ENCODE measurements at regions not wholly inside any gene's neighbourhood (a gene's known extent, or its start where the extent isn't known, plus 50 kb on each side); places are given as distances from the start of the nearest gene placed in this dataset.

GRCh38 chr1:194318790-194319280 is 1132.4 kb upstream of the B3GALT2 start:
- no CpG with 5 or more reads among the region's 1 CpG for WGBS (ENCODE audit: insufficient coverage, insufficient read length)
- H3K9me3 ChIP-seq (ENCODE audit: control insufficient read depth, insufficient read depth, low read length) = no peaks in the 10 kb centered on the region
- no peak overlapping the region for H3K27ac ChIP-seq (ENCODE audit: low read length)
- no peaks in the 10 kb centered on the region for H3K4me1 ChIP-seq (ENCODE audit: control insufficient read depth, insufficient read depth, low read length)
- DNase-seq (ENCODE audit: low read depth, low spot score) = no peak
- no peaks in the 10 kb centered on the region for H3K27me3 ChIP-seq (ENCODE audit: control insufficient read depth, insufficient read depth, low read length)
- no peak overlapping the region for H3K4me3 ChIP-seq (ENCODE audit: low read length)
- H3K36me3 ChIP-seq (ENCODE audit: control insufficient read depth, insufficient read depth, low read length) = no peaks in the 10 kb centered on the region

GRCh38 chr1:194309697-194310096 is 1123.3 kb upstream of the B3GALT2 start:
- H3K36me3 ChIP-seq (ENCODE audit: control insufficient read depth, insufficient read depth, low read length) = no peaks in the 10 kb centered on the region
- WGBS (ENCODE audit: insufficient coverage, insufficient read length) = no CpG with 5 or more reads among the region's 2 CpGs
- no peaks in the 10 kb centered on the region for H3K27me3 ChIP-seq (ENCODE audit: control insufficient read depth, insufficient read depth, low read length)
- DNase-seq (ENCODE audit: low read depth, low spot score) = no peak
- no peaks in the 10 kb centered on the region for H3K9me3 ChIP-seq (ENCODE audit: control insufficient read depth, insufficient read depth, low read length)
- H3K4me1 ChIP-seq (ENCODE audit: control insufficient read depth, insufficient read depth, low read length) = no peaks in the 10 kb centered on the region
- H3K27ac ChIP-seq (ENCODE audit: low read length) = no peak overlapping the region
- no peak overlapping the region for H3K4me3 ChIP-seq (ENCODE audit: low read length)

- no peak for DNase-seq (ENCODE audit: low read depth, low spot score)
- H3K4me1 ChIP-seq (ENCODE audit: control insufficient read depth, insufficient read depth, low read length) = no peaks in the 10 kb centered on the region
- no peaks in the 10 kb centered on the region for H3K36me3 ChIP-seq (ENCODE audit: control insufficient read depth, insufficient read depth, low read length)
- no peaks in the 10 kb centered on the region for H3K9me3 ChIP-seq (ENCODE audit: control insufficient read depth, insufficient read depth, low read length)
- no peak overlapping the region for H3K27ac ChIP-seq (ENCODE audit: low read length)
- no CpG with 5 or more reads among the region's 3 CpGs for WGBS (ENCODE audit: insufficient coverage, insufficient read length)
- H3K4me3 ChIP-seq (ENCODE audit: low read length) = no peak overlapping the region
- no peaks in the 10 kb centered on the region for H3K27me3 ChIP-seq (ENCODE audit: control insufficient read depth, insufficient read depth, low read length)
Observed at GRCh38 chr1:194309269-194309668, 1122.9 kb upstream of the B3GALT2 start.

- H3K27ac ChIP-seq (ENCODE audit: low read length) = no peak overlapping the region
- H3K36me3 ChIP-seq (ENCODE audit: control insufficient read depth, insufficient read depth, low read length) = no peaks in the 10 kb centered on the region
- no peak overlapping the region for H3K4me3 ChIP-seq (ENCODE audit: low read length)
- no peaks in the 10 kb centered on the region for H3K9me3 ChIP-seq (ENCODE audit: control insufficient read depth, insufficient read depth, low read length)
- H3K4me1 ChIP-seq (ENCODE audit: control insufficient read depth, insufficient read depth, low read length) = no peaks in the 10 kb centered on the region
- no peaks in the 10 kb centered on the region for H3K27me3 ChIP-seq (ENCODE audit: control insufficient read depth, insufficient read depth, low read length)
- no peak for DNase-seq (ENCODE audit: low read depth, low spot score)
- no CpG with 5 or more reads among the region's 4 CpGs for WGBS (ENCODE audit: insufficient coverage, insufficient read length)
Observed at GRCh38 chr1:194300776-194301175, 1114.4 kb upstream of the B3GALT2 start.

GRCh38 chr1:194300340-194300739 is 1113.9 kb upstream of the B3GALT2 start:
- DNase-seq (ENCODE audit: low read depth, low spot score) = no peak
- Histone ChIP-seq H3K27me3 (ENCODE audit: control insufficient read depth, insufficient read depth, low read length) (no peaks in the 10 kb centered on the region), H3K27ac (ENCODE audit: low read length) (no peak overlapping the region), H3K36me3 (ENCODE audit: control insufficient read depth, insufficient read depth, low read length) (no peaks in the 10 kb centered on the region), H3K4me3 (ENCODE audit: low read length) (no peak overlapping the region), H3K4me1 (ENCODE audit: control insufficient read depth, insufficient read depth, low read length) (no peaks in the 10 kb centered on the region), H3K9me3 (ENCODE audit: control insufficient read depth, insufficient read depth, low read length) (no peaks in the 10 kb centered on the region)
- no CpG with 5 or more reads among the region's 1 CpG for WGBS (ENCODE audit: insufficient coverage, insufficient read length)

GRCh38 chr1:194298007-194298598 is 1111.7 kb upstream of the B3GALT2 start:
- DNase-seq (ENCODE audit: low read depth, low spot score) = no peak
- Histone ChIP-seq H3K27me3 (ENCODE audit: control insufficient read depth, insufficient read depth, low read length) (no peaks in the 10 kb centered on the region), H3K4me1 (ENCODE audit: control insufficient read depth, insufficient read depth, low read length) (no peaks in the 10 kb centered on the region), H3K9me3 (ENCODE audit: control insufficient read depth, insufficient read depth, low read length) (no peaks in the 10 kb centered on the region), H3K36me3 (ENCODE audit: control insufficient read depth, insufficient read depth, low read length) (no peaks in the 10 kb centered on the region), H3K4me3 (ENCODE audit: low read length) (no peak overlapping the region), H3K27ac (ENCODE audit: low read length) (no peak overlapping the region)
- WGBS (ENCODE audit: insufficient coverage, insufficient read length) = no CpG with 5 or more reads among the region's 1 CpG

- H3K4me1 ChIP-seq (ENCODE audit: control insufficient read depth, insufficient read depth, low read length) = no peaks in the 10 kb centered on the region
- no peak for DNase-seq (ENCODE audit: low read depth, low spot score)
- H3K36me3 ChIP-seq (ENCODE audit: control insufficient read depth, insufficient read depth, low read length) = no peaks in the 10 kb centered on the region
- no peaks in the 10 kb centered on the region for H3K9me3 ChIP-seq (ENCODE audit: control insufficient read depth, insufficient read depth, low read length)
- H3K27ac ChIP-seq (ENCODE audit: low read length) = no peak overlapping the region
- no CpG with 5 or more reads among the region's 2 CpGs for WGBS (ENCODE audit: insufficient coverage, insufficient read length)
- no peak overlapping the region for H3K4me3 ChIP-seq (ENCODE audit: low read length)
- no peaks in the 10 kb centered on the region for H3K27me3 ChIP-seq (ENCODE audit: control insufficient read depth, insufficient read depth, low read length)
Observed at GRCh38 chr1:194297094-194297493, 1110.7 kb upstream of the B3GALT2 start.

- no peak overlapping the region for H3K4me3 ChIP-seq (ENCODE audit: low read length)
- H3K27me3 ChIP-seq (ENCODE audit: control insufficient read depth, insufficient read depth, low read length) = no peaks in the 10 kb centered on the region
- WGBS (ENCODE audit: insufficient coverage, insufficient read length) = no CpG with 5 or more reads among the region's 2 CpGs
- H3K9me3 ChIP-seq (ENCODE audit: control insufficient read depth, insufficient read depth, low read length) = no peaks in the 10 kb centered on the region
- no peaks in the 10 kb centered on the region for H3K4me1 ChIP-seq (ENCODE audit: control insufficient read depth, insufficient read depth, low read length)
- H3K36me3 ChIP-seq (ENCODE audit: control insufficient read depth, insufficient read depth, low read length) = no peaks in the 10 kb centered on the region
- DNase-seq (ENCODE audit: low read depth, low spot score) = no peak
- H3K27ac ChIP-seq (ENCODE audit: low read length) = no peak overlapping the region
Observed at GRCh38 chr1:194296201-194296600, 1109.8 kb upstream of the B3GALT2 start.

GRCh38 chr1:194295685-194296084 is 1109.3 kb upstream of the B3GALT2 start:
- Histone ChIP-seq H3K9me3 (ENCODE audit: control insufficient read depth, insufficient read depth, low read length) (no peaks in the 10 kb centered on the region), H3K27ac (ENCODE audit: low read length) (no peak overlapping the region), H3K27me3 (ENCODE audit: control insufficient read depth, insufficient read depth, low read length) (no peaks in the 10 kb centered on the region), H3K36me3 (ENCODE audit: control insufficient read depth, insufficient read depth, low read length) (no peaks in the 10 kb centered on the region), H3K4me1 (ENCODE audit: control insufficient read depth, insufficient read depth, low read length) (no peaks in the 10 kb centered on the region), H3K4me3 (ENCODE audit: low read length) (no peak overlapping the region)
- DNase-seq (ENCODE audit: low read depth, low spot score) = peak; percentile 25
- no CpG with 5 or more reads among the region's 1 CpG for WGBS (ENCODE audit: insufficient coverage, insufficient read length)

- no CpG with 5 or more reads among the region's 1 CpG for WGBS (ENCODE audit: insufficient coverage, insufficient read length)
- Histone ChIP-seq H3K9me3 (ENCODE audit: control insufficient read depth, insufficient read depth, low read length) (no peaks in the 10 kb centered on the region), H3K27me3 (ENCODE audit: control insufficient read depth, insufficient read depth, low read length) (no peaks in the 10 kb centered on the region), H3K4me3 (ENCODE audit: low read length) (no peak overlapping the region), H3K4me1 (ENCODE audit: control insufficient read depth, insufficient read depth, low read length) (peaks cover 1% of the 10 kb centered on the region; the same call in 1 of the 2 replicates), H3K27ac (ENCODE audit: low read length) (no peak overlapping the region), H3K36me3 (ENCODE audit: control insufficient read depth, insufficient read depth, low read length) (no peaks in the 10 kb centered on the region)
- DNase-seq (ENCODE audit: low read depth, low spot score) = no peak
Observed at GRCh38 chr1:194293851-194294405, 1107.5 kb upstream of the B3GALT2 start.

GRCh38 chr1:194292966-194293365 is 1106.6 kb upstream of the B3GALT2 start:
- no peaks in the 10 kb centered on the region for H3K36me3 ChIP-seq (ENCODE audit: control insufficient read depth, insufficient read depth, low read length)
- H3K9me3 ChIP-seq (ENCODE audit: control insufficient read depth, insufficient read depth, low read length) = no peaks in the 10 kb centered on the region
- no CpG with 5 or more reads among the region's 3 CpGs for WGBS (ENCODE audit: insufficient coverage, insufficient read length)
- H3K27ac ChIP-seq (ENCODE audit: low read length) = no peak overlapping the region
- no peak for DNase-seq (ENCODE audit: low read depth, low spot score)
- no peaks in the 10 kb centered on the region for H3K27me3 ChIP-seq (ENCODE audit: control insufficient read depth, insufficient read depth, low read length)
- no peak overlapping the region for H3K4me3 ChIP-seq (ENCODE audit: low read length)
- peaks cover 1% of the 10 kb centered on the region; the same call in 1 of the 2 replicates for H3K4me1 ChIP-seq (ENCODE audit: control insufficient read depth, insufficient read depth, low read length)

All from iPS DF 6.9 (cell line).